GM12874 (cell line): ENCODE measurements at regions not wholly inside any gene's neighbourhood (a gene's known extent, or its start where the extent isn't known, plus 50 kb on each side); places are given as distances from the start of the nearest gene placed in this dataset.

ENCODE experiments used
- CTCF ChIP-seq: IDR thresholded peaks from 2 replicates; pipeline ENCODE4 v1.5.1; 2011; ENCODE audit warnings: low read depth, mild to moderate bottlenecking, control low read depth, low read length, moderate library complexity; ENCODE audit not compliant: insufficient read depth

DNA sequence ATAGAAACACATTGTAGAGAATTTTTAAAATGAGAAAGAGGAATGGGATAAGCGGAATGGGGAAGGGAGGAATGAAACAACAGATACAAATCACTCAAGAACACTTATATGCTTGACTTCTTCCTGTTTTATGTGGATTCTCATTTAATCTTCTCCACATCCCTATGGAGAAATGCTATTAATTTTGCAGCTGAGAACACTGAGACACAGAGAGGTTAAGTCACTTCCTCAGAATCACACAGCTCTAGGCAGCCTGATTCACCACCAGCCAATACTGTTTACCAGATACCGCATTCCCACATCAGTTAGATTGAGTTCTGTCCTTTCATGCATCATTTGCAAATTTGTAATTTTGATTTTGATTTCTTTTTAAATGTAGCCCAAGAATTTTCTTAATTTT, 170.5 kb downstream of the SH2D4B start:
- no peak for TF ChIP-seq CTCF

DNA sequence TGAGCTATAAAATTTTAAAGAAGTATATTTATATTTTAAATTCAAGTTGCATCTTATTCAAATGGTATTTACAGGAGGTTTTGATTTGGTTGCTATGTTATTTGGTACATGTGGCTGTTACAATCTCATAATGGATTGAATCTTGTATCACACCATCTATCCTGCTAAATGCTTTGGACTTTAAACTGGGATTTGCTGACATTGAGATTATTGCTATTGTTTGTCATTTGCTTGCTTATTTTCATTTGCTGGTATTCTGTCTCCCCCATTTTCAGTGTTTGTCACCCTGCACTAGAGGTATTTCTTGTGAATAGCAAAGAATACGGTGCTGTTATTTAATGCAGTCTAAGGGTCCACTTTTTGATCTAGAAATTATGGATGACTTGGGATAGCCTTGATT, 171.1 kb downstream of the SH2D4B start:
- TF ChIP-seq CTCF, result no peak

- no peak for TF ChIP-seq CTCF
Measured at GRCh38 chr10:80709866-80710265, 172.2 kb downstream of the SH2D4B start.

DNA sequence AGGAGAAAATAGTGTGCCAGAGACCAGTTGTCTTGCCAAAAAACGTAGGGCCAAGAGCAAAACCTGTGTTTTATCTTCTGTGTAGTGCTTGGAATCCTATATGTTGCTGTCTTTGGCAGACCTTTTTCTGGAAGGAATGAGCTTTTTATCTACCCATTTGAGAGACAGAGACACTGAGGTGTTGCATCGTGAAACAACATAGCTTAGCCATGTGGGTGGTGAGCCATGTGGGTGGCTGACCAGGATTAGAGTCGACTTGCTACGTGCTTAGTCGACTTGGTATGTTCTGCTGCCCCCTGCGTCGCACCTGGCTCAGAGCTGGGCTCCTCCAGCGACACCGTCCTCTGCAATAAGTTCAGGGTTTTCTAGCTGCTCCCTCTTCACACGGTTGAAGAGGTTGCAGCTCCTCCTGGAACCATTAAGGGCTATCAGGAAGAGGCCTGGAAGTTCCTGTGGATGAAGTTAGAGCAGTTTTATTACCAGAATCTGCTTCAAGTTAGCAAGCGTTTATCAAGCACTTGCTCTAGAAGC, 175.8 kb downstream of the SH2D4B start:
- no peak for TF ChIP-seq CTCF

- TF ChIP-seq CTCF, result no peak
Measured at GRCh38 chr10:80714566-80714965, 176.9 kb downstream of the SH2D4B start.

- no peak for TF ChIP-seq CTCF
Measured at GRCh38 chr10:80718024-80718423, 180.3 kb downstream of the SH2D4B start.

- TF ChIP-seq CTCF, result no peak
Measured at GRCh38 chr10:80719935-80720334, 182.2 kb downstream of the SH2D4B start.
